ENCODE measurements at regions not wholly inside any gene's neighbourhood (a gene's known extent, or its start where the extent isn't known, plus 50 kb on each side); places are given as distances from the start of the nearest gene placed in this dataset.

GRCh38 chr9:22392523-22392922 lies 54.1 kb upstream of the DMRTA1 start:
- DNase-seq (ENCODE audit: low read depth in 1 of 2, low spot score in 1 of 2): no peak

- DNase-seq (ENCODE audit: low read depth in 1 of 2, low spot score in 1 of 2): no peak
Measured at GRCh38 chr9:22395687-22396141, 50.9 kb upstream of the DMRTA1 start.
